Suprapubic skin (tissue), 4 donors: ENCODE measurements at regions not wholly inside any gene's neighbourhood (a gene's known extent, or its start where the extent isn't known, plus 50 kb on each side); places are given as distances from the start of the nearest gene placed in this dataset.

Experiments used
- DNase-seq, 2 donors: peaks; one replicate each; pipeline ENCODE4 v3.0.0-alpha.2; 2019; ENCODE audit warnings: low spot score in 2 of 2
- H3K27ac ChIP-seq: fragments of 200-600 bp; sonication (generic); one replicate; pipeline ENCODE4 v1.5.1; 2019
- H3K27me3 ChIP-seq: fragments of 200-600 bp; sonication (generic); one replicate; pipeline ENCODE4 v1.5.1; 2019
- H3K36me3 ChIP-seq: fragments of 200-600 bp; sonication (generic); one replicate; pipeline ENCODE4 v1.5.1; 2019
- H3K4me1 ChIP-seq: fragments of 200-600 bp; sonication (generic); one replicate; pipeline ENCODE4 v1.5.1; 2019
- H3K4me3 ChIP-seq: fragments of 200-600 bp; sonication (generic); one replicate; pipeline ENCODE4 v1.5.1; 2019; ENCODE audit warnings: mild to moderate bottlenecking
- H3K9me3 ChIP-seq: fragments of 200-600 bp; sonication (generic); one replicate; pipeline ENCODE4 v1.5.1; 2019
- EP300 ChIP-seq: sonication (generic); formaldehyde crosslinking; IDR thresholded peaks from one replicate; pipeline ENCODE4 v1.6.1; 2017; ENCODE audit warnings: antibody characterized with exemption
- POLR2A ChIP-seq, 2 donors: fragments of 450-650 bp; IDR thresholded peaks; one replicate each; pipeline ENCODE4 v1.6.1; 2017; ENCODE audit warnings: antibody characterized with exemption in 2 of 2, mild to moderate bottlenecking in 2 of 2, moderate library complexity in 2 of 2
- POLR2AphosphoS5 ChIP-seq, 3 donors: sonication (generic); formaldehyde crosslinking; IDR thresholded peaks; one replicate each; pipeline ENCODE4 v1.6.1; 2017; ENCODE audit warnings: antibody characterized with exemption in 3 of 3
- WGBS: methylation state at CpG from one replicate; pipeline ENCODE4 v1.1.5; 2018; 5-methylcytosine and 5-hydroxymethylcytosine counted together
- TF ChIP-seq, protein P1 (sequence below), 2 donors: fragments of 200-600 bp in 1 of 2; fragments of 450-650 bp in 1 of 2; sonication (generic) in 1 of 2; IDR thresholded peaks; one replicate each; pipeline ENCODE4 v1.5.1; 2016 to 2019; ENCODE audit warnings: antibody characterized with exemption in 2 of 2, mild to moderate bottlenecking in 1 of 2, moderate library complexity in 1 of 2

DNA sequence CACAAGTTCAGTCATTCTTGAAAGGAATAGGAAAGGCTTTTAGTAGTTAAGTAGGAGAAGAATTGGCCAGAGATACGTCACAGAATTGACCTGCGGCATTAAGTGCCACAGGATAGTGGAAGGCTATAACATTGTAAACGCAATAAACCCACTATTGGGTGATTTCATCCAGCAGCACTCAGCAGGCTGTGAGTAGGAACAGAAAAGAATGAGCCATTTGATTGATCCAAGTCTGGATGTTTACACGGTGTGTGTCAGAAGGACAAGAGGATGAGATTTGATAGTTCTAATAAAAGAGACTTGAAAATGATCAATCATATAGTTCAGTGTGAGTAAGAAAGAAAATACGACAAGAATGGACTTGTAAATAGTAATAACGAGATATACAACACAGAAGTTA is 110.0 kb upstream of the MTAP start:
- TF ChIP-seq, protein P1, sequence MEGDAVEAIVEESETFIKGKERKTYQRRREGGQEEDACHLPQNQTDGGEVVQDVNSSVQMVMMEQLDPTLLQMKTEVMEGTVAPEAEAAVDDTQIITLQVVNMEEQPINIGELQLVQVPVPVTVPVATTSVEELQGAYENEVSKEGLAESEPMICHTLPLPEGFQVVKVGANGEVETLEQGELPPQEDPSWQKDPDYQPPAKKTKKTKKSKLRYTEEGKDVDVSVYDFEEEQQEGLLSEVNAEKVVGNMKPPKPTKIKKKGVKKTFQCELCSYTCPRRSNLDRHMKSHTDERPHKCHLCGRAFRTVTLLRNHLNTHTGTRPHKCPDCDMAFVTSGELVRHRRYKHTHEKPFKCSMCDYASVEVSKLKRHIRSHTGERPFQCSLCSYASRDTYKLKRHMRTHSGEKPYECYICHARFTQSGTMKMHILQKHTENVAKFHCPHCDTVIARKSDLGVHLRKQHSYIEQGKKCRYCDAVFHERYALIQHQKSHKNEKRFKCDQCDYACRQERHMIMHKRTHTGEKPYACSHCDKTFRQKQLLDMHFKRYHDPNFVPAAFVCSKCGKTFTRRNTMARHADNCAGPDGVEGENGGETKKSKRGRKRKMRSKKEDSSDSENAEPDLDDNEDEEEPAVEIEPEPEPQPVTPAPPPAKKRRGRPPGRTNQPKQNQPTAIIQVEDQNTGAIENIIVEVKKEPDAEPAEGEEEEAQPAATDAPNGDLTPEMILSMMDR (IDR thresholded peaks at IDR 0.05), result no peak
- TF ChIP-seq EP300 (no peak), POLR2A (IDR thresholded peaks at IDR 0.05) (no peak), POLR2AphosphoS5 (IDR thresholded peaks at IDR 0.05) (no peak)
- Histone ChIP-seq H3K27me3 (no peaks in the 10 kb centered on the region), H3K4me3 (no peak overlapping the region), H3K27ac (no peak overlapping the region), H3K36me3 (no peaks in the 10 kb centered on the region), H3K4me1 (peaks cover 10% of the 10 kb centered on the region), H3K9me3 (no peaks in the 10 kb centered on the region)
- DNase-seq, result no peak
- WGBS, result 81% methylated on average over 6 of the region's 6 CpGs

- DNase-seq, result no peak
- Histone ChIP-seq H3K4me1 (no peaks in the 10 kb centered on the region), H3K36me3 (no peaks in the 10 kb centered on the region), H3K27ac (no peak overlapping the region), H3K4me3 (no peak overlapping the region), H3K9me3 (no peaks in the 10 kb centered on the region), H3K27me3 (no peaks in the 10 kb centered on the region)
- TF ChIP-seq EP300 (no peak), POLR2A (IDR thresholded peaks at IDR 0.05) (no peak), POLR2AphosphoS5 (IDR thresholded peaks at IDR 0.05) (no peak)
- TF ChIP-seq, protein P1 (IDR thresholded peaks at IDR 0.05), result no peak
- 87% methylated on average over 4 of the region's 6 CpGs for WGBS
Measured at GRCh38 chr9:21694424-21694823, 108.0 kb upstream of the MTAP start.

GRCh38 chr9:21695443-21695842 is 107.0 kb upstream of the MTAP start:
- TF ChIP-seq, protein P1 (IDR thresholded peaks at IDR 0.05), result no peak
- TF ChIP-seq POLR2A (IDR thresholded peaks at IDR 0.05) (no peak), POLR2AphosphoS5 (IDR thresholded peaks at IDR 0.05) (no peak), EP300 (no peak)
- Histone ChIP-seq H3K4me3 (no peak overlapping the region), H3K27ac (no peak overlapping the region), H3K4me1 (no peaks in the 10 kb centered on the region), H3K27me3 (no peaks in the 10 kb centered on the region), H3K36me3 (no peaks in the 10 kb centered on the region), H3K9me3 (no peaks in the 10 kb centered on the region)
- no peak for DNase-seq
- 95% methylated on average over 13 of the region's 14 CpGs for WGBS

GRCh38 chr9:21695874-21696341 is 106.5 kb upstream of the MTAP start:
- H3K4me1 ChIP-seq, result no peaks in the 10 kb centered on the region
- TF ChIP-seq, protein P1 (IDR thresholded peaks at IDR 0.05), result no peak
- TF ChIP-seq EP300, result no peak
- TF ChIP-seq POLR2A (IDR thresholded peaks at IDR 0.05), result no peak
- TF ChIP-seq POLR2AphosphoS5 (IDR thresholded peaks at IDR 0.05), result no peak
- no peak overlapping the region for H3K4me3 ChIP-seq
- 97% methylated on average over 22 of the region's 25 CpGs for WGBS
- H3K27me3 ChIP-seq, result no peaks in the 10 kb centered on the region
- no peaks in the 10 kb centered on the region for H3K36me3 ChIP-seq
- no peak overlapping the region for H3K27ac ChIP-seq
- no peaks in the 10 kb centered on the region for H3K9me3 ChIP-seq
- no peak for DNase-seq

GRCh38 chr9:21696411-21696871 is 106.0 kb upstream of the MTAP start:
- 60% methylated on average over 24 of the region's 28 CpGs for WGBS
- Histone ChIP-seq H3K9me3 (no peaks in the 10 kb centered on the region), H3K4me1 (no peaks in the 10 kb centered on the region), H3K36me3 (no peaks in the 10 kb centered on the region), H3K27me3 (no peaks in the 10 kb centered on the region), H3K4me3 (no peak overlapping the region), H3K27ac (no peak overlapping the region)
- TF ChIP-seq, protein P1 (IDR thresholded peaks at IDR 0.05), result no peak
- TF ChIP-seq POLR2A (IDR thresholded peaks at IDR 0.05), result no peak
- TF ChIP-seq POLR2AphosphoS5 (IDR thresholded peaks at IDR 0.05), result no peak
- TF ChIP-seq EP300, result no peak
- DNase-seq, result no peak
